ENCODE measurements at regions not wholly inside any gene's neighbourhood (a gene's known extent, or its start where the extent isn't known, plus 50 kb on each side); places are given as distances from the start of the nearest gene placed in this dataset.

DNA sequence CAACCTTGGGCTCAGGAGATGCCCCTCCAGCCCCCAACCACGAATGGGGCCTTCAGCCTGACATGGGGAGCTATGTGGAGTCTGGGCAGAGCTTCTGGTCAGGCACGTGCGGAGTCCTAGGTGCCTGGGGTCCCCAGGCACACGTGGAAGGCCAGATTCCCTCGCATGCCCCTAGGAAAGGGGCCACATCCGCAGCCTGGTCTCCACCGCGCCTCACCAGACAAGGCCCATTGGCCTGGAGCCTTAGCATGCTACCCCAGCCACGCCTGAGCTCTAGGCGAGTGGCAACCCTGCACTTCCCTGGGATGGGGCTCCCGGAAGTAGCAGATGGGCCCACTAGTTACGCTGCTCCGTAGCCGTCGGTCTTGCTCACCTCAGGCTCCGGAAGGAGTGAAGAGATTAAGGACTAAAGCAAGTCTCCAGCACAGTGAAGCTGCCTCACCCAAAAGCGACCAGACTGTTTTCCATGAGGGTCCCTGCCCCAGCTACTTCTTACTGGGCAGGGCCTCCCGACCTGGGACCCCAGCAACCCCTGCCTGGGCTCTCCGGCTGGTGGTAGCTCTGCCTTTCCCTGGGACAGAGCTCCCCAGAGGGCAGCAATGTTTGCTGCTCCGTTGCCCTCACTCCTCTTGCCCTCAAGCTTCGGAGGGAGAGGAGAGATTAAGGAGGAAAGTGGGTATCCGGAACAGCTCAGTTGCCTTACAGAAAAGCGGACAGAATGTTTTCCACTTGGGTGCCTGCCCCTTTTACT, 93.2 kb upstream of the IMPG1 start:
- no peaks in the 10 kb centered on the region for H3K79me2 ChIP-seq (ENCODE audit: control insufficient read depth in 1 of 2, insufficient read depth in 2 of 2, low read length in 2 of 2)
- no peak overlapping the region for H3K27ac ChIP-seq (ENCODE audit: low read depth, low read length)
- H3K56ac ChIP-seq (replicated peaks; ENCODE audit: insufficient read length, low read depth, low read length), result no peak overlapping the region
- DNase-seq (ENCODE audit: low read depth in 1 of 2, low spot score in 2 of 2), result no peak
- peak overlapping the region; percentile 21; the same call in 1 of the 2 replicates for H4K8ac ChIP-seq (ENCODE audit: extremely low read depth, insufficient read depth, low read length)
- no peak overlapping the region for H2BK12ac ChIP-seq (ENCODE audit: low read depth, low read length)
- no peaks in the 10 kb centered on the region for H3K79me1 ChIP-seq (ENCODE audit: low read depth, low read length)
- WGBS, 2 experiments (ENCODE audit: extremely low coverage in 1 of 2, insufficient coverage in 1 of 2, insufficient read length in 1 of 2, insufficient replicate concordance in 2 of 2, low coverage in 1 of 2, low lambda C conversion rate in 2 of 2, missing lambda C conversion rate in 1 of 2), result 89% methylated on average over 22 of the region's 23 CpGs; no CpG with 5 or more reads in 1 of the 2 experiments
- peaks cover 0 to 4% of the 10 kb centered on the region in 2 experiments; a peak in 1 of 4 replicates for H3K9me3 ChIP-seq (ENCODE audit: insufficient read depth in 2 of 2, low read depth in 1 of 2, low read length in 1 of 2)
- H3K23me2 ChIP-seq (ENCODE audit: low read depth, low read length), result no peaks in the 10 kb centered on the region
- no peak overlapping the region for H2BK5ac ChIP-seq (ENCODE audit: low read depth, low read length)
- H4K91ac ChIP-seq (replicated peaks; ENCODE audit: insufficient read length, low read length), result no peak overlapping the region
- H3K4me3 ChIP-seq (ENCODE audit: extremely low read depth in 1 of 4, insufficient read depth in 2 of 4, low read depth in 3 of 4, low read length in 4 of 4), result no peak overlapping the region
- H2BK15ac ChIP-seq (ENCODE audit: low read length), result no peak overlapping the region
- H3K4me2 ChIP-seq (ENCODE audit: insufficient read depth in 1 of 2, low read depth in 2 of 2, low read length in 2 of 2), result no peak overlapping the region
- H3K14ac ChIP-seq (ENCODE audit: insufficient read length), result no peak overlapping the region
- no peaks in the 10 kb centered on the region for H3K36me3 ChIP-seq (ENCODE audit: control insufficient read depth in 2 of 4, insufficient read depth in 4 of 4, low read length in 3 of 4)
- H4K20me1 ChIP-seq (replicated peaks in 1 of 2; ENCODE audit: control insufficient read depth in 1 of 2, insufficient read depth in 2 of 2, low read length in 2 of 2), result no peaks in the 10 kb centered on the region
- no peak overlapping the region for H3K9ac ChIP-seq (replicated peaks in 1 of 4; ENCODE audit: extremely low read depth in 1 of 4, low read depth in 3 of 4, low read length in 3 of 4)
- no peak overlapping the region for H3K23ac ChIP-seq (ENCODE audit: insufficient read length)
- FAIRE-seq, result no peak
- no peaks in the 10 kb centered on the region for H3K4me1 ChIP-seq (replicated peaks in 1 of 4; ENCODE audit: control insufficient read depth in 3 of 4, insufficient read depth in 4 of 4, low read length in 3 of 4)
- CTCF ChIA-PET (ENCODE audit: partially characterized antibody), result interaction anchor here (0.5 to 2.5 kb wide), 7 partner anchors 10 to 1484 kb away, joined by 3 to 22 read pairs (median 4); no protein-coding TSS in a partner anchor
- no peak overlapping the region for H3K4ac ChIP-seq (replicated peaks; ENCODE audit: insufficient read length, low read depth, low read length)
- H2BK120ac ChIP-seq (replicated peaks; ENCODE audit: low read depth, low read length), result no peak overlapping the region
- no peak overlapping the region for H4K5ac ChIP-seq (ENCODE audit: insufficient read length, low read depth, low read length)
- no peak overlapping the region for H3K18ac ChIP-seq (ENCODE audit: extremely low read depth, low read length)
- H2AFZ ChIP-seq (ENCODE audit: low read length), result no peak overlapping the region
- TF ChIP-seq CHD1 (IDR thresholded peaks at IDR 0.05; ENCODE audit: low read depth, low read length) (no peak), SP1 (IDR thresholded peaks at IDR 0.05; ENCODE audit: low read depth, low read length) (no peak), PHF8 (conservative IDR thresholded peaks at IDR 0.05; ENCODE audit: low read depth, low read length) (no peak)
- no peak overlapping the region for H2BK20ac ChIP-seq (ENCODE audit: low read length)
- POLR2A ChIA-PET (ENCODE audit: partially characterized antibody), result no interaction called here
- H3K27me3 ChIP-seq (replicated peaks in 1 of 4; ENCODE audit: control insufficient read depth in 3 of 4, extremely low read depth in 1 of 4, insufficient read depth in 3 of 4, low read length in 3 of 4), result no peaks in the 10 kb centered on the region
- H2AK5ac ChIP-seq (ENCODE audit: low read depth, low read length), result no peak overlapping the region
